IPS DF 6.9 (cell line): ENCODE measurements at regions not wholly inside any gene's neighbourhood (a gene's known extent, or its start where the extent isn't known, plus 50 kb on each side); places are given as distances from the start of the nearest gene placed in this dataset.

ENCODE experiments used
- DNase-seq: peaks from one replicate; pipeline ENCODE4 v3.0.0-alpha.2; 2013; ENCODE audit warnings: low read depth, low spot score
- H3K27ac ChIP-seq: one replicate; pipeline ENCODE4 v1.5.1; 2013; ENCODE audit warnings: low read length, control low read depth
- H3K27me3 ChIP-seq: 2 replicates; pipeline ENCODE4 v1.6.1; 2013; ENCODE audit warnings: mild to moderate bottlenecking, low read length; ENCODE audit not compliant: control insufficient read depth, insufficient read depth
- H3K36me3 ChIP-seq: 2 replicates; pipeline ENCODE4 v1.6.1; 2013; ENCODE audit warnings: low read length; ENCODE audit not compliant: control insufficient read depth, insufficient read depth
- H3K4me1 ChIP-seq: 2 replicates; pipeline ENCODE4 v1.6.1; 2013; ENCODE audit warnings: low read length; ENCODE audit not compliant: control insufficient read depth, insufficient read depth
- H3K4me3 ChIP-seq: 2 replicates; pipeline ENCODE4 v1.5.1; 2013; ENCODE audit warnings: mild to moderate bottlenecking, low read length
- H3K9me3 ChIP-seq: 2 replicates; pipeline ENCODE4 v1.6.1; 2013; ENCODE audit warnings: low read length, inconsistent platforms; ENCODE audit not compliant: control insufficient read depth, insufficient read depth
- WGBS: extraction: QIAGEN DNeasy Blood & Tissue Kit; methylation state at CpG from one replicate; pipeline ENCODE4 v1.1.7; 2013; ENCODE audit warnings: mixed read lengths, missing lambda C conversion rate; ENCODE audit not compliant: insufficient read length, insufficient coverage; 5-methylcytosine and 5-hydroxymethylcytosine counted together

DNA sequence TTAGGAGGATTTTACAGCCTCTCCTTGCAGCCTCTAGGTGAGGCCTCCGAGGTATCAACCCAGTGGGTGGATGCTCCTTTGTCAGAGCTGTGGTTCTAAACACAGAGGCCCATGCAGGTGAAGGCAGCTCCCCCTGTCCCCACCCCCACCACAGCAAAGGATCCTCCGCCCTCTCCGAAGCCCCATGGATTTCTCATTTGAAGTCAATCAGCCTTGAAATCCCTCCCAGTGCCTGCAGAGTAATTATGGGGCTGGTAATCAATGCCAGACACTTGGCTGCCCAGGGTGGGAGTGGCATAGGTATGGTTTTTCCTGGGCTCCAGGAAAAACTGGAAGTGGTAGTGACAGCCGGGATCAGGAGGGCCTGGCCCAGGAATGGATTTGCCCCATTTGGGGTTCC is 119.5 kb upstream of the CSF3R start:
- no peaks in the 10 kb centered on the region for H3K27me3 ChIP-seq
- WGBS: no CpG with 5 or more reads among the region's 4 CpGs

DNA sequence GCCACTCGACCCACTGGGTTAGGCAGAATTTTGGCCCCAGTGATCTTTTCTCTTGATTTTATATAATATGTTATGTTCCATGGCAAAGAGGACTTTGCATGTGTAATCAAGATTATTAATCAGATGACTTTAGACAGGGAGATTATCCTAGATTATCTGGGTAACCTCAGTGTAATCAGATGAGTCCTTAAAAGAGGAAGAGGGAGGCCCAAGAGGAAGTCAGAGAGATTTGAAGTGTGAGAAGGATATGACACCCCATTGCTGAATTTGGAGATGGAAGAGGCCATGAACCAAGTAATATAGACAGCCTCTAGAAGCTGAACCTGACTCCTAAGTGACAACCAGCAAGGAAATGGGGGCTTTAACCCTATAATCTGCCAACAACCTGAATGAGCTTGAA is 117.1 kb upstream of the CSF3R start:
- H3K4me1 ChIP-seq: no peaks in the 10 kb centered on the region
- no CpG with 5 or more reads among the region's 1 CpG for WGBS
- no peak for DNase-seq
- H3K36me3 ChIP-seq: no peaks in the 10 kb centered on the region
- no peak overlapping the region for H3K4me3 ChIP-seq
- H3K27me3 ChIP-seq: no peaks in the 10 kb centered on the region
- no peaks in the 10 kb centered on the region for H3K9me3 ChIP-seq
- H3K27ac ChIP-seq: no peak overlapping the region

More for the DNA sequence above, 119.5 kb upstream of the CSF3R start:
- no peaks in the 10 kb centered on the region for H3K4me1 ChIP-seq
- no peak for DNase-seq
- no peak overlapping the region for H3K27ac ChIP-seq
- H3K9me3 ChIP-seq: no peaks in the 10 kb centered on the region
- H3K36me3 ChIP-seq: no peaks in the 10 kb centered on the region
- H3K4me3 ChIP-seq: no peak overlapping the region

DNA sequence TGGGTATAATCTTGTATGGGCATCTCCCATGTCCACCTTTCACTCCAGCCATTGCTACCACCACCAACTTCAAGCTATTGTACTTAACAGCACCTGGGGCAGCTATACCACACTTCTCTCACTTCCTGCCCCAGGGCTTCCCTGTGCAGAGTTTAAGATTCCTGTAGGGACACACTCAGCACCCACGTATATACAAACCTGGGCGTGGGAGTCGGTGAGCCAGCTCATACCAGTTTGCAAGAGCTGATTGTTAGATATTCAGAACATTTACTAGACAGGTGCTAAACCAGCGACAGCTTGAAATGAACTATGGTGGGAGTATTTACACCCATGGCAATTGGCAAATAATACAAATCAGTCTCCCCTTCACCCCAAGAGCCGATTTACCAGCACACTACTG is 114.8 kb upstream of the CSF3R start:
- Histone ChIP-seq H3K36me3 (no peaks in the 10 kb centered on the region), H3K4me1 (no peaks in the 10 kb centered on the region), H3K27me3 (no peaks in the 10 kb centered on the region), H3K27ac (no peak overlapping the region), H3K4me3 (no peak overlapping the region), H3K9me3 (no peaks in the 10 kb centered on the region)
- no peak for DNase-seq
- no CpG with 5 or more reads among the region's 5 CpGs for WGBS

DNA sequence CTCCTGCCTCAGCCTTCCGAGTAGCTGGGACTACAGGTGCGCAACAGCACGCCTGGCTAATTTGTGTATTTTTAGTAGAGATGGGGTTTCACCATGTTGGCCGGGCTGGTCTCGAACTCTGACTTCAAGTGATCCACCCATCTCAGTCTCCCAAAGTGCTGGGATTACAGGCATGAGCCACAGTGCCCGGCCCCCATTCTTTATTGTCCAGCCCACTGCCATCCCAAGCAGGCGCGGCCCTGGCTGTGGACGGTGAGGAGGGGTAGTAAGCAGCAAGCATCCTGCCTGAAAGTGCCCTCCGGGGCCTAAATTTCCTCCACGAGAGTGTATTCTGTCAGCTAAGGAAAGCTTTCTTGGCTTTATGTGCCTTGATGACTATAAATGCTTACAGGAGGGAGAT is 113.2 kb upstream of the CSF3R start:
- Histone ChIP-seq H3K36me3 (no peaks in the 10 kb centered on the region), H3K4me3 (no peak overlapping the region), H3K27me3 (no peaks in the 10 kb centered on the region), H3K27ac (no peak overlapping the region), H3K4me1 (0 out of 2 replicates have a peak, but pooled peaks cover 1% of the 10 kb centered on the region), H3K9me3 (no peaks in the 10 kb centered on the region)
- no CpG with 5 or more reads among the region's 11 CpGs for WGBS
- no peak for DNase-seq

DNA sequence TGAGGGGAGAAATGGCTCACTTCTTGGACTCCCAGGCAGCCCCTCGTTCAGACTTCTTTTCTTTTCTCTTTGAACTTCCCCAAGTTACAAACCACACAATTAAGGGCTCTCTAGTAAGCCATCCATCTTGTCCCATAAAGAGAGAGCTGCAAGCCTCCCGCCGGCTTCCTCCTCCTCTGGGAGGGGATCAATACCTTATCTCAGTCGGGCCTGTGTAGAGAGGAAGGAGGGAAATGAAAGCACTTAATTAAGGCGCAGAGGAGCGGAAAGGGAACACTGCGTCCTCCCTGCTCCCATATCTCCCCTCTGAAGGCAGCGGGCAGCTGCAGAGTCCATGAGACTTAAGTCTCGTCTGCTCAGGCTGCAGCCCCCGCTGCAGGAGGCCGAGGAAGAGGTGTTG is 112.6 kb upstream of the CSF3R start:
- no peak for DNase-seq
- WGBS: no CpG with 5 or more reads among the region's 11 CpGs
- Histone ChIP-seq H3K36me3 (no peaks in the 10 kb centered on the region), H3K27me3 (no peaks in the 10 kb centered on the region), H3K27ac (no peak overlapping the region), H3K4me1 (0 out of 2 replicates have a peak, but pooled peaks cover 1% of the 10 kb centered on the region), H3K4me3 (no peak overlapping the region), H3K9me3 (no peaks in the 10 kb centered on the region)

DNA sequence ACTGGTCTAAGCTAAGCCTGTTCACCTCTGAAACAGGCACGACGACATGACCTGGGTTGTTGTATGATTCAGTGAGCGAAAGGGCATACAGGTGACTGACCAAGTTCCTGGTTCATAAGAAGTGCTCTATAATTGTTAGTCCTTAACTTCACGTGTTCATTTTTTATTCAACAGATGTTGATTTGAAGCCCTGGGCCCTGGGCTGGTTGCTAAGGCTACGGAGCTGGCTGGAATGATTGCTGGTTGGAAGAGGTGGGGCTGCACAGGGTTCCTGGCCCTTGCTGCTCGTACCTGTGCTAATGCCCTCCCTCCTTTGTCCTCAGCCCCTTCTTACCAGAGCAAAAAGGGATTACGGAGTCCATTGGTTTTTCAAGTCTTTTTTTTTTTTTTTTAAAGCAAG is 111.3 kb upstream of the CSF3R start:
- H3K9me3 ChIP-seq: no peaks in the 10 kb centered on the region
- no peak for DNase-seq
- H3K27ac ChIP-seq: no peak overlapping the region
- no CpG with 5 or more reads among the region's 7 CpGs for WGBS
- H3K27me3 ChIP-seq: no peaks in the 10 kb centered on the region
- H3K4me1 ChIP-seq: 0 out of 2 replicates have a peak, but pooled peaks cover 1% of the 10 kb centered on the region
- no peaks in the 10 kb centered on the region for H3K36me3 ChIP-seq
- no peak overlapping the region for H3K4me3 ChIP-seq

DNA sequence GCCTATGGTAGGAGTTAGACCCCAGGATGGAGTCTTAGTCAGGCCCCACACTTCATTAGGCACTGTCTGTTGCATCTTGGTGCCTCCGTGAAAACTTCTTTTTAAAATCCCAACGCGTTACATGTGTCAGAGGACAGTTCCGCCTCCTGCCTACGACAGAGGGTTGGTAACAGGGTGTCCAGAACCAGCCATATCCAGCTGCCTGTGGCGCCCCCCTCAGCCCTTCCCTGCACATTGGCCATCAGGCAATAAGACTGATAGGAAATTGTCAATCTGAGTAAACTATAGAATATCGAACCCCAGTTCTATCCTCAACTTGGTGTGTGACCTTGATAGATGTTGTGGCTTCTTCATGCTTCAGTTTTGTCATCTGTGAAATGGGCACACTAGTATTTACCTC is 108.6 kb upstream of the CSF3R start:
- Histone ChIP-seq H3K4me1 (peaks cover 3% of the 10 kb centered on the region), H3K27ac (no peak overlapping the region), H3K27me3 (no peaks in the 10 kb centered on the region), H3K9me3 (no peaks in the 10 kb centered on the region), H3K36me3 (no peaks in the 10 kb centered on the region), H3K4me3 (no peak overlapping the region)
- no peak for DNase-seq
- no CpG with 5 or more reads among the region's 7 CpGs for WGBS

DNA sequence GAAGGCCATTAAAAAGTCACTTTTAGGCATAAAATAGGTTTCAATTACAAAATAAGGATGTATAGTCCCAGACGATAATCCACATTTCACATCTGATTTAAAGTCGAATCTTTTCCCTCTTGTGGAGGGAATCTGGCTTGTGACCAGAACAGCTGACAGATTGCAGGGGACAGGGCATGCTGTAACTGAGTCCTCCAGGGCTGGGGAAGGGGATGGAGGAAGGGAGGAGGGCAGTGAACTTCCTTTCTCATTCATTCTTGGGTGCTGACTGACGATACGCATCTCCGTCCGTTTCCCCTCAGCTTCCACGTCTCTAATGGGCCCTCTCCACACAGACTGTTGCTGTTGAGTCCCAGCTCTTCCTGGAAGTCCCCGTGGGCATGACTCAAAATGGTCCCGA is 108.1 kb upstream of the CSF3R start:
- WGBS: no CpG with 5 or more reads among the region's 9 CpGs
- Histone ChIP-seq H3K4me3 (no peak overlapping the region), H3K36me3 (no peaks in the 10 kb centered on the region), H3K27ac (no peak overlapping the region), H3K27me3 (no peaks in the 10 kb centered on the region), H3K4me1 (peaks cover 3% of the 10 kb centered on the region), H3K9me3 (no peaks in the 10 kb centered on the region)
- no peak for DNase-seq

DNA sequence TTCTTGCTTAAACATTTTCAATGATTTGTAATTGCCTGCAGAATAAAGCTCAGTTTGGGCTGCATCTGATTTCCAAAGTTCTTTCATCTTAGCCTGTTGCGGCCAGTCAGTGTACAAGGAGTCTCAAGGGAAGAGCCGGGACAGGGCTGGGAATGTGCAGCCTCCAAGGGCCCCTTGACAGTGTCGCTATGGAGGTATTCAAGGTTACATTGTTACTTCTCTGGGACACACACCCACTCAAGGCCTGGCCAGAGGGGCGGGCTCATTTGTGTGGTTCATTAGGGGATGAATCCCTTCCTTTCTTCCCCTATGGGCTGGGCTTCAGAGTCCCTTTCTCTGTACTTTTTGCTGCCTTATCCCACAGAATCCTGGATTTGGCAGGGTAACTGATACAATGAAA is 107.6 kb upstream of the CSF3R start:
- H3K27me3 ChIP-seq: no peaks in the 10 kb centered on the region

DNA sequence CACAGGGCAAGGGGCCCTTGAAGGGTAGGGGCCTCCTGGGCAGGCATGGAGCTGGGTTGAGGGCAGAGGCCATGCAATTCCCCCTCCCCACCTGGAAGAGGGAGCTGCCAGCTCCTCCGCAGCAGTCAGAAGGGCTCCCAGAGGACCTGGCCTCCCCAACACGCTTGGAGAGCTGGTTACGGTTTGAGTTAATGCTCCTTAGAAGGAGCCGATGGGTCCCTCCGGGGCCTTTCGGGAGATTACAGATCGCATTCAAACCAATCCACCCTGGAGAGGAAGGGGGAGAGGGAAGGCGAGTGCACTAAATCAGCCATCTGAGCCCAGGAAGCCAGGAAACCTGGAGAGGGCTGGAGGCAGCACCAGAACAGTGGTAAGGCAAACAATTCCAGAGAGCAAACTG is 106.3 kb upstream of the CSF3R start:
- H3K36me3 ChIP-seq: no peaks in the 10 kb centered on the region

More for the DNA sequence above, 107.6 kb upstream of the CSF3R start:
- WGBS: no CpG with 5 or more reads among the region's 4 CpGs
- no peaks in the 10 kb centered on the region for H3K9me3 ChIP-seq
- H3K27ac ChIP-seq: no peak overlapping the region
- DNase-seq: no peak
- H3K4me1 ChIP-seq: peaks cover 6% of the 10 kb centered on the region
- H3K4me3 ChIP-seq: no peak overlapping the region
- H3K36me3 ChIP-seq: no peaks in the 10 kb centered on the region

More for the DNA sequence above, 106.3 kb upstream of the CSF3R start:
- Histone ChIP-seq H3K27me3 (no peaks in the 10 kb centered on the region), H3K4me1 (peaks cover 9% of the 10 kb centered on the region), H3K4me3 (no peak overlapping the region), H3K27ac (no peak overlapping the region), H3K9me3 (no peaks in the 10 kb centered on the region)
- WGBS: no CpG with 5 or more reads among the region's 8 CpGs
- no peak for DNase-seq
